ENCODE measurements at regions not wholly inside any gene's neighbourhood (a gene's known extent, or its start where the extent isn't known, plus 50 kb on each side); places are given as distances from the start of the nearest gene placed in this dataset.
A peak's percentile ranks its signal among the peaks of the same experiment; 100 is the strongest.

DNA sequence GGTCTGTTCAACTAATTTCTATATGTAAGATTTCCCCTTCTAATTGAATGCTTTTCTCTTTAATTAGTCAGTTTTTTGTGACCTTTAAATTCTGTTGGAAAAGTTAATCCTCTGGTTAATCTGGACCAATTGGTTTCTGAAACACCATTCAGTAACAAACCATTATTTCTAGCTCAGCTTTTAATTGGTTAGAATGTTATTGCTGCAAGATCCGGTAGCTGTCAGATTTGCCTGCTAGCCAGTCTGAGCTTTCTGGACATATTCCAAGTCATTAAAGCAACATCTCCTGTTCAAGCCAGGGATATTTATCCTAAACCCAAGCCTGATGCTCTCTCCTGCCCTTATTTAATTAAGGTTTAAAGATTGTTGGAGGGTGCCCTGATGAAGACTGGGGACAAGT is 55.1 kb upstream of the FBXL4 start:
- TF ChIP-seq EZH2 (IDR thresholded peaks at IDR 0.05; ENCODE audit: low read length, missing control alignments): no peak
- TF ChIP-seq, protein P1, sequence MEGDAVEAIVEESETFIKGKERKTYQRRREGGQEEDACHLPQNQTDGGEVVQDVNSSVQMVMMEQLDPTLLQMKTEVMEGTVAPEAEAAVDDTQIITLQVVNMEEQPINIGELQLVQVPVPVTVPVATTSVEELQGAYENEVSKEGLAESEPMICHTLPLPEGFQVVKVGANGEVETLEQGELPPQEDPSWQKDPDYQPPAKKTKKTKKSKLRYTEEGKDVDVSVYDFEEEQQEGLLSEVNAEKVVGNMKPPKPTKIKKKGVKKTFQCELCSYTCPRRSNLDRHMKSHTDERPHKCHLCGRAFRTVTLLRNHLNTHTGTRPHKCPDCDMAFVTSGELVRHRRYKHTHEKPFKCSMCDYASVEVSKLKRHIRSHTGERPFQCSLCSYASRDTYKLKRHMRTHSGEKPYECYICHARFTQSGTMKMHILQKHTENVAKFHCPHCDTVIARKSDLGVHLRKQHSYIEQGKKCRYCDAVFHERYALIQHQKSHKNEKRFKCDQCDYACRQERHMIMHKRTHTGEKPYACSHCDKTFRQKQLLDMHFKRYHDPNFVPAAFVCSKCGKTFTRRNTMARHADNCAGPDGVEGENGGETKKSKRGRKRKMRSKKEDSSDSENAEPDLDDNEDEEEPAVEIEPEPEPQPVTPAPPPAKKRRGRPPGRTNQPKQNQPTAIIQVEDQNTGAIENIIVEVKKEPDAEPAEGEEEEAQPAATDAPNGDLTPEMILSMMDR (conservative IDR thresholded peaks at IDR 0.05 in 1 of 2, IDR thresholded peaks at IDR 0.05 in 1 of 2; ENCODE audit: low read depth in 1 of 2, low read length in 2 of 2): no peak
- Histone ChIP-seq H3K9ac (ENCODE audit: insufficient read depth, low read length) (no peak overlapping the region), H3K9me3 (ENCODE audit: control insufficient read depth, insufficient read depth, low read depth, low read length) (no peaks in the 10 kb centered on the region), H3K27me3 (ENCODE audit: control insufficient read depth, insufficient read depth, low read length) (no peaks in the 10 kb centered on the region), H3K79me2 (ENCODE audit: control insufficient read depth, insufficient read depth, low read length) (no peaks in the 10 kb centered on the region), H3K36me3 (ENCODE audit: control insufficient read depth, insufficient read depth, low read length) (no peaks in the 10 kb centered on the region), H3K4me2 (ENCODE audit: extremely low read depth, insufficient read depth, low read length) (no peak overlapping the region), H3K4me1 (ENCODE audit: control insufficient read depth, extremely low read depth, insufficient read depth, low read length) (no peaks in the 10 kb centered on the region), H4K20me1 (ENCODE audit: control insufficient read depth, extremely low read depth, insufficient read depth, low read length) (no peaks in the 10 kb centered on the region), H2AFZ (ENCODE audit: low read length) (no peak overlapping the region), H3K4me3 (replicated peaks in 1 of 4; ENCODE audit: control extremely low read depth in 1 of 4, insufficient read depth in 1 of 4, low read depth in 3 of 4, low read length in 4 of 4) (no peak overlapping the region), H3K27ac (ENCODE audit: insufficient read depth, low read length) (no peak overlapping the region)
- DNase-seq (ENCODE audit: low read depth in 2 of 2): peak; percentile 11 to 22

DNA sequence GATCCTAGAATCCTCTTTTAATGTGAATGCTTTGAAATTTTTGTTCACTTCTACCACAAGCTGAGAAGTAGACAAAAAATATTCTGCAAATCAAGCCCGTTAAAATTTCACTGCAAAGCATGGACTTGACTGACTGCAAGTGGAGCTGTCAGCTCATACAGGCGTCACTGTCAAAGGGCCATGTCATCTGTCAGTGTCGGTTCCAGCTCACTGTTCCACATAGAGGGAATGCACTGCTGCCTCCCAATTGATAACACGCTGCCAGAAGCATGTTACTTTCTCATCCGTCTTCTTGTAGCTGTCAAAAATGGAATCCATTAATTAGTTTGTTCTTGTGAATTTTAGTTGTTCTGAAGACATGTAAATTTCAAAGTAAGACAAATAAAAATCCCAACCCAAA is 50.4 kb upstream of the FBXL4 start:
- no peak overlapping the region for H3K27ac ChIP-seq (ENCODE audit: insufficient read depth, low read length)
- H3K4me1 ChIP-seq (ENCODE audit: control insufficient read depth, extremely low read depth, insufficient read depth, low read length): no peaks in the 10 kb centered on the region
- no peak overlapping the region for H3K4me3 ChIP-seq (replicated peaks in 1 of 4; ENCODE audit: control extremely low read depth in 1 of 4, insufficient read depth in 1 of 4, low read depth in 3 of 4, low read length in 4 of 4)
- H3K27me3 ChIP-seq (ENCODE audit: control insufficient read depth, insufficient read depth, low read length): no peaks in the 10 kb centered on the region
- DNase-seq (ENCODE audit: low read depth in 2 of 2): no peak
- H4K20me1 ChIP-seq (ENCODE audit: control insufficient read depth, extremely low read depth, insufficient read depth, low read length): no peaks in the 10 kb centered on the region
- no peaks in the 10 kb centered on the region for H3K79me2 ChIP-seq (ENCODE audit: control insufficient read depth, insufficient read depth, low read length)
- no peak overlapping the region for H3K4me2 ChIP-seq (ENCODE audit: extremely low read depth, insufficient read depth, low read length)
- no peaks in the 10 kb centered on the region for H3K36me3 ChIP-seq (ENCODE audit: control insufficient read depth, insufficient read depth, low read length)
- no peak for TF ChIP-seq EZH2 (IDR thresholded peaks at IDR 0.05; ENCODE audit: low read length, missing control alignments)
- TF ChIP-seq, protein P1 (conservative IDR thresholded peaks at IDR 0.05 in 1 of 2, IDR thresholded peaks at IDR 0.05 in 1 of 2; ENCODE audit: low read depth in 1 of 2, low read length in 2 of 2): no peak
- H3K9me3 ChIP-seq (ENCODE audit: control insufficient read depth, insufficient read depth, low read depth, low read length): no peaks in the 10 kb centered on the region
- H2AFZ ChIP-seq (ENCODE audit: low read length): no peak overlapping the region
- no peak overlapping the region for H3K9ac ChIP-seq (ENCODE audit: insufficient read depth, low read length)
